Activated T-cell treated with anti-CD3 and anti-CD28 coated beads, Interleukin-2, amount 50 U/mL, for 72 hours (primary cell): ENCODE measurements at regions not wholly inside any gene's neighbourhood (a gene's known extent, or its start where the extent isn't known, plus 50 kb on each side); places are given as distances from the start of the nearest gene placed in this dataset.

ENCODE experiments used
- ATAC-seq, 2 donors: fragments of 150-1000 bp; cut with Tn5 transposase; replicated peaks in 1 of 2; 2 replicates each; pipeline ENCODE4 v1.10.0; 2021; ENCODE audit warnings: moderate library complexity in 2 of 2, mild to moderate bottlenecking in 1 of 2
- DNase-seq, 2 donors: peaks; one replicate each; pipeline ENCODE4 v3.0.0; 2021 to 2022; ENCODE audit warnings: mixed read lengths in 1 of 2
- H3K27ac Mint-ChIP-seq: one replicate; pipeline ENCODE4 v1.8.0; 2022; ENCODE audit warnings: mild to moderate bottlenecking, moderate library complexity, mixed read lengths
- H3K27me3 Mint-ChIP-seq: one replicate; pipeline ENCODE4 v1.8.0; 2022; ENCODE audit warnings: low read depth, mixed read lengths
- H3K36me3 Mint-ChIP-seq, 2 donors: one replicate each; pipeline ENCODE4 v1.8.0; 2022; ENCODE audit warnings: mixed read lengths in 2 of 2, mild to moderate bottlenecking in 1 of 2; ENCODE audit not compliant: insufficient read depth in 2 of 2
- H3K4me1 Mint-ChIP-seq: one replicate; pipeline ENCODE4 v1.8.0; 2022; ENCODE audit warnings: low read depth, mixed read lengths
- H3K4me3 Mint-ChIP-seq, 2 donors: one replicate each; pipeline ENCODE4 v1.8.0; 2022; ENCODE audit warnings: mild to moderate bottlenecking in 2 of 2, mixed read lengths in 2 of 2, moderate library complexity in 2 of 2
- H3K9me3 Mint-ChIP-seq, 2 donors: one replicate each; pipeline ENCODE4 v1.8.0; 2022; ENCODE audit warnings: mixed read lengths in 2 of 2

DNA sequence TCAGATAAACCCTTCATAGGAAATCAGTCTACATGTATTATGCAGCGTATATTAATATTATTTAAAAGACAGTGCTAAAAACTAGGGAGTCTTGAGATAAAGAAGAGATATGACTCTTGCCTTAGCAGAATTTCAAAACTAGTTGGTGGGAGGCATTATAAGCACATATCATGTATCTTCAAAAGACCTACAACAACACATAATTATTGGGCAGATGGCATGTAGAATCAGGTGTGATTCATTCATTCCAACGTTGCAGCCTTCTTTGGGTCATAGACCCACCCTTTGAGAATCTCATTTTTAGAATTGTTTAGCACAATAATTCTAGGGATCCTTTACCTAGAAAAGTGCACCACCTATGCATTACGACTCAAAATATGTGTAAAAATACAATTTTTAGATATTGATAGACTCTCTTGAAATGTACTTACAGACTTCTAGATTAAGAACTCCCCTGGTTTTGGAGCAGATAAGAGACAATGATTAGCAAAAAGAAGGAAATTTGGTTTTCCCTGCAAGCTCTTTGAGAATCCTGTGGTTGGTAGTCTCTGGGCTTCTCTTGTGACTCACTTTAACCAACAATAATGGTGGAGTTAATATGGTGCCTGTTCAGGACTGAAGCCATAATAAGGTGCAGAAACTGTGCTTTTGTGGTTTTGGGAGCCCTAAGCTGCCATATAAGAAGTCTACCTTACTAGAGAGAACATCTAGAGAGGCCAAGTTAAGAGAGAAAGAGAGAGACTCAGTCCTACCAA is 85.3 kb upstream of the RGS4 start:
- ATAC-seq (no peak), DNase-seq (no peak)
- H3K4me1 Mint-ChIP-seq: no peaks in the 10 kb centered on the region
- no peaks in the 10 kb centered on the region for H3K36me3 Mint-ChIP-seq
- peaks cover 5% of the 10 kb centered on the region for H3K27me3 Mint-ChIP-seq
- H3K27ac Mint-ChIP-seq: no peak overlapping the region
- H3K4me3 Mint-ChIP-seq: no peak overlapping the region
- no peaks in the 10 kb centered on the region for H3K9me3 Mint-ChIP-seq

- Mint-ChIP-seq H3K27ac (no peak overlapping the region), H3K27me3 (peaks cover 5% of the 10 kb centered on the region), H3K4me3 (no peak overlapping the region), H3K9me3 (no peaks in the 10 kb centered on the region), H3K4me1 (no peaks in the 10 kb centered on the region), H3K36me3 (no peaks in the 10 kb centered on the region)
- DNase-seq: no peak
- no peak for ATAC-seq
These were observed 86.8 kb upstream of the RGS4 start for GRCh38 chr1:162982364-162982763.

DNA sequence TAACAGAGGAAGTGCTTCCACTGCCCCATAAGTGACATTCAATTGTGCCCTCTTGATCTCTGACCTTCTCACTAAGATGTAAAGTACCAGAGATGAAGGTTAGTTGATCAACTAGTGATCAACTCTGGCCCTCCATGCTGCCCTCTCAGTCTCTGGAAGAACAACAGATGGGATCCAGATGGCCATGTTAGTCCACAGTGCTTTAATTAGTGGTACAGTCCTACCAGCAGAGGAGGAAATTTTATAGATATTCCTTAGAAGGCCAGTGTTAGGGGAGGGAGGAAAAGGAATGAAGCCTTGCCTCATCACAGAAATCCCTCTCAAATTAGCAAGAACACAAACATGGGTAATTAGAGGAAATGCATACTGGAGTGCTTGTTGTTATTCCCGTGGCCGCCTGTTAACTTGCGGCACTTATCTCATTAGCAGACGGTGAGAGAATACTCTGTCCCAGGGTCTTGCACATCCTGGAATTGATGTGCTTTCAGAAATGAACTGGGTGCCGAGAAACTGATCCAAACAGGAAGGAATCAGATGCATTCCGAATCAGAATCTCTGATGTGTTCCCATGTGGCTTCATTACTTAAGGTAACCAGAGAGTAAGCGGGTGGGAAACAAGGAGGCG is 91.1 kb upstream of the RGS4 start:
- Mint-ChIP-seq H3K27me3 (peaks cover under 1% of the 10 kb centered on the region), H3K36me3 (no peaks in the 10 kb centered on the region), H3K9me3 (no peaks in the 10 kb centered on the region), H3K4me1 (no peaks in the 10 kb centered on the region), H3K4me3 (no peak overlapping the region), H3K27ac (no peak overlapping the region)
- DNase-seq (no peak), ATAC-seq (no peak)

DNA sequence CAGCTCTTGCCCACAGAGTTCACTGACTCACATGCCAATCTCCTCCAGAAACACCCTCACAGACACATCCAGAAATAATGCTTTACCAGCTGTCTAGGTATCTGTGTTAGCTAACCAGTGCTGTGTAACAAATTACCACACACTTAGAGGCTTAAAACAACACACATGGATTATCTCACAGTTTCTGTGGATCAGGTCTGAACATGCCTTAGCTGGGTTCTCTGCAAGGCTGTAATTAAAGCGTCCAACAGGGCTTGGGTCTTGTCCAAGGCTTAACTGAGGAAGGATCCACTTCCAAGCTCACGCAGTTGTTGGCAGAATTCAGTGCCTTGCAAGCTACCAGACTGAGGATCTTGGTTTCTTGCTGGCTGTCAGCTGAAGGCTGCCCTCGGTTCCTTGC is 92.5 kb upstream of the RGS4 start:
- H3K9me3 Mint-ChIP-seq: peaks cover 0 to 3% of the 10 kb centered on the region in 2 donors
- no peaks in the 10 kb centered on the region for H3K36me3 Mint-ChIP-seq
- ATAC-seq (no peak), DNase-seq (no peak)
- peaks cover 12% of the 10 kb centered on the region for H3K27me3 Mint-ChIP-seq
- H3K27ac Mint-ChIP-seq: no peak overlapping the region
- H3K4me3 Mint-ChIP-seq: no peak overlapping the region
- no peaks in the 10 kb centered on the region for H3K4me1 Mint-ChIP-seq

GRCh38 chr1:162974810-162975209 is 94.4 kb upstream of the RGS4 start:
- Mint-ChIP-seq H3K27ac (no peak overlapping the region), H3K4me1 (no peaks in the 10 kb centered on the region), H3K4me3 (no peak overlapping the region), H3K27me3 (peaks cover 13% of the 10 kb centered on the region), H3K36me3 (no peaks in the 10 kb centered on the region), H3K9me3 (peaks cover 0 to 3% of the 10 kb centered on the region in 2 donors)
- no peak for DNase-seq
- no peak for ATAC-seq

DNA sequence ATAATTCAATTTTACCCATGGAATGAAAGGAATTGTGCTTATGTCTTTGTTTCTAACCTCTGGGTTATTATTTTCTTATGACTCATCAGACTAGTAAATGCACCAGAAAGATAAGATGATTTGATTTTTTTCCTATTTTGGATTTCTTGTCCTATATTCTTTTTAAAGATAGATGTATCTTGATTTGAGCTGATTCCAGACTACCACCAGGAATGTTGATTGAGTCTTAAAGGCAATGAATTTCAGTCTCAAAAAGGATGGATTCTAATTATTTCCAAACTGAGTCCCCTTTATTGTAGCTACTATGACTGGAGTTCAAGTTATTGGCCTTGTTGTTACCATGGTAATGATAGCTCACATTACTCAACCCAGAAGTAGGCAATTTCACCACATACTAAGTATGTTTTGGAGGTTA is 95.8 kb upstream of the RGS4 start:
- peaks cover 0 to 3% of the 10 kb centered on the region in 2 donors for H3K9me3 Mint-ChIP-seq
- no peaks in the 10 kb centered on the region for H3K4me1 Mint-ChIP-seq
- no peak for DNase-seq
- ATAC-seq: no peak
- H3K36me3 Mint-ChIP-seq: no peaks in the 10 kb centered on the region
- H3K27ac Mint-ChIP-seq: no peak overlapping the region
- no peak overlapping the region for H3K4me3 Mint-ChIP-seq
- H3K27me3 Mint-ChIP-seq: peaks cover 13% of the 10 kb centered on the region

GRCh38 chr1:162972773-162973172 is 96.4 kb upstream of the RGS4 start:
- Mint-ChIP-seq H3K9me3 (peaks cover 0 to 3% of the 10 kb centered on the region in 2 donors), H3K4me1 (no peaks in the 10 kb centered on the region), H3K27me3 (peaks cover 13% of the 10 kb centered on the region), H3K4me3 (no peak overlapping the region), H3K36me3 (no peaks in the 10 kb centered on the region), H3K27ac (no peak overlapping the region)
- DNase-seq (no peak), ATAC-seq (no peak)

DNA sequence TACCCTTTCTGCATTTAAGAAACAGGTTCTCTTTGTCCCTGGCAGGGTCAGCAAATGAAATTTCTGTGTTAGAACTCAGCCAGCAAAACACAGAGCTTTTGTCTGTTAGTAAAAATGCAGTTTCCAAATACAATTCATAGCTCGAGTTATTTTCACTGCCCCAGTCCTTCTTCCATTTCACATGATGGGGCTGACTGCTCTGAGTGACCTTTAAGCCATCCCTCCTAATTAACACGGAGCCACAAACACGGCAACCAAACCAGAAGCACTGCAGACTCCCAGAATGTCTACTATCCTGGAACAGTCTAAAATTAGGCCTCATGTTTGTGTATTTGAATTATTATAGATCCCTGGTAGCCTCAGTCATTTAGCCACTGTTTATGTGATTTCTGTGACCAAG is 99.1 kb upstream of the RGS4 start:
- no peak for DNase-seq
- ATAC-seq: no peak
- no peak overlapping the region for H3K4me3 Mint-ChIP-seq
- no peaks in the 10 kb centered on the region for H3K4me1 Mint-ChIP-seq
- H3K27ac Mint-ChIP-seq: no peak overlapping the region
- H3K36me3 Mint-ChIP-seq: no peaks in the 10 kb centered on the region
- H3K9me3 Mint-ChIP-seq: peaks cover 0 to 3% of the 10 kb centered on the region in 2 donors
- H3K27me3 Mint-ChIP-seq: peaks cover 13% of the 10 kb centered on the region

- Mint-ChIP-seq H3K4me3 (no peak overlapping the region), H3K27ac (no peak overlapping the region), H3K9me3 (peaks cover 2 to 3% of the 10 kb centered on the region in 2 donors), H3K4me1 (no peaks in the 10 kb centered on the region), H3K36me3 (no peaks in the 10 kb centered on the region), H3K27me3 (peaks cover 6% of the 10 kb centered on the region)
- DNase-seq: no peak
- ATAC-seq: no peak
These were observed 102.5 kb upstream of the RGS4 start for GRCh38 chr1:162966613-162967012.

DNA sequence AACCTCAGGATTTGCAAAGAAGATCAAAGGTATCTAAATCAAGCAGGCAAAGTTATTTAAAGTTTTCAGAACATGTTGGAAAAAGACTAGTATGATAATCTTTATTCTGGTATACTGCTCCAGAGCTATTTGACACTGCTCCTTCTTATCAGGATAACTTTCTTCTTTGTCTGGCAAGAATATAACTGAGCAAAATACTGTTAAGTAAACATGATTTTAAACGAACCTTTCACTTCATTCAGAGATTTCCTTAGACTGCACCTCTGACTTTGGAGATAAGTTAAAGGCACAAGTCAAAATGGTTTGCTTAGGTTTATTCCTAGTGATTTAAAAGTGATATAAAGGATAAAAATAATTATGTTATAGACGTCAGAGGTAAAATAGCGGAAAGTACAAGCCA is 103.9 kb upstream of the CCDC190 start:
- Mint-ChIP-seq H3K9me3 (peaks cover 2 to 3% of the 10 kb centered on the region in 2 donors), H3K36me3 (no peaks in the 10 kb centered on the region), H3K27ac (no peak overlapping the region), H3K4me3 (no peak overlapping the region), H3K27me3 (peaks cover 5% of the 10 kb centered on the region), H3K4me1 (no peaks in the 10 kb centered on the region)
- DNase-seq (no peak), ATAC-seq (no peak)

GRCh38 chr1:162956922-162957321 is 95.9 kb upstream of the CCDC190 start:
- Mint-ChIP-seq H3K4me1 (peaks cover 4% of the 10 kb centered on the region), H3K27ac (no peak overlapping the region), H3K27me3 (peaks cover 43% of the 10 kb centered on the region), H3K4me3 (no peak overlapping the region), H3K9me3 (peaks cover 0 to 5% of the 10 kb centered on the region in 2 donors), H3K36me3 (no peaks in the 10 kb centered on the region)
- ATAC-seq: no peak
- no peak for DNase-seq

GRCh38 chr1:162954824-162955223 is 93.8 kb upstream of the CCDC190 start:
- Mint-ChIP-seq H3K4me3 (no peak overlapping the region), H3K4me1 (peaks cover 8% of the 10 kb centered on the region), H3K27me3 (peaks cover 40% of the 10 kb centered on the region), H3K27ac (no peak overlapping the region), H3K36me3 (no peaks in the 10 kb centered on the region), H3K9me3 (peaks cover 0 to 5% of the 10 kb centered on the region in 2 donors)
- ATAC-seq (no peak), DNase-seq (no peak)

DNA sequence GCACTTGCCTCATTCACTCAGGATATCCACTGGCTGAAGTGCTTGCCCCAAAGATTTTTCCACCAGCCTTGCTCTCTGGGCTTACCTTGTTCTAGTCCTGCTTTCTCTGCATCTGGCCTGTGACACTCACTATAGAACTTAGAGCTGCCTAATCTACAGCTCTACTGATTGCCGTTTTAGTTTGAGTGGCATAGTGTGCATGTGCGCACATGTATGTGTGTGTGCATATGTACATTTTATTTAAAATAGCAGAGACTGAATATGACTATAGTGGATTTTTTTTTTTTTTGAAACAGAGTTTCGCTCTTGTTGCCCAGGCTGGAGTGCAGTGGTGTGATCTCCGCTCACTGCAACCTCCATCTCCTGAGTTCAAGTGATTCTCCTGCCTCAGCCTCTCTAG is 92.0 kb upstream of the CCDC190 start:
- DNase-seq: no peak
- Mint-ChIP-seq H3K36me3 (no peaks in the 10 kb centered on the region), H3K9me3 (peaks cover 0 to 5% of the 10 kb centered on the region in 2 donors), H3K27me3 (peaks cover 40% of the 10 kb centered on the region), H3K4me1 (peaks cover 8% of the 10 kb centered on the region), H3K4me3 (no peak overlapping the region), H3K27ac (no peak overlapping the region)
- no peak for ATAC-seq
